Spleen (tissue), 11 donors: ENCODE measurements at regions not wholly inside any gene's neighbourhood (a gene's known extent, or its start where the extent isn't known, plus 50 kb on each side); places are given as distances from the start of the nearest gene placed in this dataset.

Experiments used
- DNase-seq: peaks from one replicate; pipeline ENCODE4 v3.0.0-alpha.2; 2020
- H3K27ac ChIP-seq, 8 donors: fragments of 200-600 bp; sonication (generic) in 7 of 8; 1 replicate in 4 of 8; 2 replicates in 4 of 8; pipeline versions ENCODE4 v1.5.0 to v1.8.0; 2016 to 2021; ENCODE audit warnings: inconsistent platforms in 4 of 8, mild to moderate bottlenecking in 4 of 8, moderate library complexity in 1 of 8
- H3K27me3 ChIP-seq, 7 donors: fragments of 200-600 bp; sonication (generic) in 6 of 7; replicated peaks in 1 of 7; 1 replicate in 4 of 7; 2 replicates in 3 of 7; pipeline versions ENCODE4 v1.5.0 to v1.8.0; 2016 to 2021; ENCODE audit warnings: inconsistent platforms in 3 of 7, mild to moderate bottlenecking in 1 of 7
- H3K36me3 ChIP-seq, 6 donors: fragments of 200-600 bp; sonication (generic) in 5 of 6; 1 replicate in 4 of 6; 2 replicates in 2 of 6; pipeline versions ENCODE4 v1.5.0 to v1.8.0; 2016 to 2021; ENCODE audit warnings: inconsistent platforms in 2 of 6
- H3K4me1 ChIP-seq, 6 donors: fragments of 200-600 bp; sonication (generic) in 5 of 6; 1 replicate in 3 of 6; 2 replicates in 3 of 6; pipeline versions ENCODE4 v1.5.0 to v1.8.0; 2016 to 2021; ENCODE audit warnings: inconsistent platforms in 3 of 6
- H3K4me3 ChIP-seq, 8 donors: fragments of 200-600 bp; sonication (generic) in 7 of 8; 1 replicate in 4 of 8; 2 replicates in 4 of 8; pipeline versions ENCODE4 v1.5.0 to v1.8.0; 2016 to 2021; ENCODE audit warnings: inconsistent platforms in 4 of 8, mild to moderate bottlenecking in 4 of 8, moderate library complexity in 2 of 8
- H3K9me3 ChIP-seq, 8 donors: fragments of 200-600 bp; sonication (generic) in 7 of 8; 1 replicate in 4 of 8; 2 replicates in 4 of 8; pipeline versions ENCODE4 v1.5.0 to v1.8.0; 2016 to 2021; ENCODE audit warnings: inconsistent platforms in 4 of 8
- CTCF ChIP-seq, 11 experiments: fragments of 200-600 bp in 7 of 11; fragments of 450-650 bp in 4 of 11; sonication (generic) in 4 of 11; IDR thresholded peaks in 8 of 11; conservative IDR thresholded peaks in 3 of 11; 1 replicate in 7 of 11; 2 replicates in 4 of 11; pipeline versions ENCODE4 v1.4.0 to v1.8.0; 2016 to 2021; ENCODE audit warnings: antibody characterized with exemption in 11 of 11, inconsistent platforms in 4 of 11, mild to moderate bottlenecking in 1 of 11
- POLR2A ChIP-seq, 3 donors: fragments of 450-650 bp; IDR thresholded peaks; one replicate each; pipeline ENCODE4 v1.5.1; 2017; ENCODE audit warnings: antibody characterized with exemption in 3 of 3, mild to moderate bottlenecking in 1 of 3
- POLR2AphosphoS5 ChIP-seq, 3 donors: sonication (generic); formaldehyde crosslinking; IDR thresholded peaks; one replicate each; pipeline ENCODE4 v1.5.1; 2017; ENCODE audit warnings: antibody characterized with exemption in 3 of 3
- WGBS, 5 donors: extraction: QIAGEN DNeasy Blood & Tissue Kit in 3 of 5; methylation state at CpG; one replicate each; pipeline versions ENCODE4 v1.1.5 to v1.1.7; 2013 to 2018; 5-methylcytosine and 5-hydroxymethylcytosine counted together
- intact Hi-C: fragments of 100-400 bp; cut with DNase I; formaldehyde crosslinking; loops from one replicate; pipeline ENCODE4 v1.15.0; 2023; ENCODE audit warnings: low total_unique reads
- donor health status: healthy with polysubstance abuse.
- donor health status: DM: no; HTN: no; CAD: no; lungs with moderate emphysema.
- donor health status: DM: no; HTN: no; CAD: no.
- donor health status: Bipolar disorder and iron deficiency.
- donor health status: healthy.
- donor health status: DM: no; HTN: no; CAD: no.
- donor health status: DM: yes; HTN: yes; CAD: no.

DNA sequence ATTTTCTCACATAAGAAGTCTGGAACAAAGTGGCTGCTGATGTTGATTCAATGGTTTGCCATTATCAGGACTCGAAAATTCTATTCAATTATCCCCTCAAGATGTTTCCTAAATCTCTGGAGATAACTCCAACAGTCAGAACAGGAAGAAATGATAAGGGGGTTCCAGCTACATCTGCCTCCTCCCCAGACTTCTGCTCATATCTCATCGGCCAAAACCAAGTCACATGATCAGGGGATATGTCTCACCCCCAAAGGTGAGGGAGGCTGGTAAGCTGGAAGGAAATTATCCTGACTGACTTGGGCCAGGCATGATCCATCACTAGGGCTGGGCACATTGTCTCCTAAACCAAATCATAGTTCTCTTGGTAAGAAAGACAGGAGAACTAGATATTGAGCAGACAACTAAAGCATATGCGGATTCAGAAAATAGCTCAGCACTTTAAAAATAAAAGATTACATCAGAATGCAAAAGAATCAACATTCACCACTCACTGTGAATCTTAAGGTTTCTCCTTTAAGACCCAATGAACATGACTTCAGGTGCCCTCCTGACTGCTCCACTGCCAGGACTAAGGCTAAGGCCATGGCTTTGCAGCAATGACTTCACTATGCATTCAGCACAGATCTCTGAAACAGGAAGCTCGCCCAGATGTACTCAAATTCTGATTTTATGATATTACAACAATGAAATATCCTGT lies 306.3 kb downstream of the ENC1 start:
- no peak overlapping the region for H3K27ac ChIP-seq
- H3K27me3 ChIP-seq, result peaks cover 0 to 4% (median 0%) of the 10 kb centered on the region in 7 donors
- 46 to 57% (median 54%) methylated on average over 4 of the region's 4 CpGs for WGBS, 5 donors
- H3K36me3 ChIP-seq, result no peaks in the 10 kb centered on the region
- H3K9me3 ChIP-seq, result no peaks in the 10 kb centered on the region
- DNase-seq, result no peak
- no peak overlapping the region for H3K4me3 ChIP-seq
- intact Hi-C loops, result no loop called here
- no peak for TF ChIP-seq POLR2A (IDR thresholded peaks at IDR 0.05)
- TF ChIP-seq POLR2AphosphoS5 (IDR thresholded peaks at IDR 0.05), result no peak
- TF ChIP-seq CTCF (IDR thresholded peaks at IDR 0.05 in 8 of 11, conservative IDR thresholded peaks at IDR 0.05 in 3 of 11), result no peak
- H3K4me1 ChIP-seq, result no peaks in the 10 kb centered on the region

GRCh38 chr5:74333430-74333829 lies 307.1 kb downstream of the ENC1 start:
- no peaks in the 10 kb centered on the region for H3K9me3 ChIP-seq
- H3K27me3 ChIP-seq, result no peaks in the 10 kb centered on the region
- TF ChIP-seq POLR2AphosphoS5 (IDR thresholded peaks at IDR 0.05), result no peak
- TF ChIP-seq CTCF (IDR thresholded peaks at IDR 0.05 in 8 of 11, conservative IDR thresholded peaks at IDR 0.05 in 3 of 11), result no peak
- no peaks in the 10 kb centered on the region for H3K4me1 ChIP-seq
- DNase-seq, result no peak
- no peaks in the 10 kb centered on the region for H3K36me3 ChIP-seq
- H3K27ac ChIP-seq, result no peak overlapping the region
- intact Hi-C loops, result no loop called here
- H3K4me3 ChIP-seq, result no peak overlapping the region

DNA sequence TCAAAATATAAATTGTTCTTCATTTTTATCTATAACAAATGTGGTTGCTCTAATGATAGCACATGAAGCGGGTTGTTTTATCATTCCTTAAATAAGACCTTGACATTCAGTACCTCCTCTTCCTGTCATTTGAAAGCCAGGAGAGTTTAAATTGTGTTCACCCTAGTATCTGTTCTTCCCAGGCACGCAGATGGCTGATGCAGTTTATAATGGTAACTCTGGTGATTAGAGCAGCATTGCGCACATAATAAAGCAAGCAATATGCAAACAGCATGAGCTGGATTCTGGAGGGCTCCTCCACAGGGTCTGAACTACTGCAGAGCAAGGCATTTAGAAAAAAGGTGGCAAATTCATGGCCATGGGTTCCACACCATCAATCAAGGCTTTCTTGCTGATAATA lies 307.8 kb downstream of the ENC1 start:
- H3K4me3 ChIP-seq, result no peak overlapping the region
- 76 to 87% (median 81%) methylated on average over 3 of the region's 3 CpGs for WGBS, 5 donors

DNA sequence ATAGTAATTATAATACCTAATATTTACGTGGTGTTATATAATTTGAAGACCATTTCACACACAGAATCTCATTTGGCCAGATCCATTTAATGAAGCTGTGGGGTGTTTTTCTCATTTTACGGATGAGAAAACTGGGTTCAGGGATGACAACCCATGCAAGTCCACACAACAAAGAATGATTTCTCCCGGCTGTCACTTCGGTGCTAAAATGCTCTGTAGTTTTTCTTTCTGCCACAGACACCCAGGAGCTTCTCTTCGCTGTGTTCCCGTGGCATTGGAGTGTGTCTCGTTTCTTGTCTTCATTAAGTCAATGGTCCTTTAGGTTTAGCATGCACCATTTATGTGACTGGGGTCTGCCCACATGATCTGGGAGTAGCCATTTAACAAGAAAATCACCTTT lies 308.5 kb downstream of the ENC1 start:
- TF ChIP-seq POLR2AphosphoS5 (IDR thresholded peaks at IDR 0.05) (no peak), CTCF (IDR thresholded peaks at IDR 0.05 in 8 of 11, conservative IDR thresholded peaks at IDR 0.05 in 3 of 11) (no peak), POLR2A (IDR thresholded peaks at IDR 0.05) (no peak)
- H3K27me3 ChIP-seq, result no peaks in the 10 kb centered on the region
- 90 to 96% (median 92%) methylated on average over 7 of the region's 7 CpGs for WGBS, 5 donors
- H3K36me3 ChIP-seq, result no peaks in the 10 kb centered on the region
- DNase-seq, result no peak
- no peak overlapping the region for H3K4me3 ChIP-seq
- no peaks in the 10 kb centered on the region for H3K9me3 ChIP-seq
- peaks cover 0 to 4% (median 0%) of the 10 kb centered on the region in 6 donors for H3K4me1 ChIP-seq
- H3K27ac ChIP-seq, result no peak overlapping the region
- intact Hi-C loops, result no loop called here

More for the DNA sequence above, 307.8 kb downstream of the ENC1 start:
- no peak overlapping the region for H3K27ac ChIP-seq
- TF ChIP-seq POLR2AphosphoS5 (IDR thresholded peaks at IDR 0.05) (no peak), POLR2A (IDR thresholded peaks at IDR 0.05) (no peak), CTCF (IDR thresholded peaks at IDR 0.05 in 8 of 11, conservative IDR thresholded peaks at IDR 0.05 in 3 of 11) (no peak)
- intact Hi-C loops, result no loop called here
- H3K27me3 ChIP-seq, result no peaks in the 10 kb centered on the region
- H3K36me3 ChIP-seq, result no peaks in the 10 kb centered on the region
- DNase-seq, result no peak
- H3K9me3 ChIP-seq, result no peaks in the 10 kb centered on the region
- H3K4me1 ChIP-seq, result no peaks in the 10 kb centered on the region
